HEK293 (cell line): ENCODE measurements at regions not wholly inside any gene's neighbourhood (a gene's known extent, or its start where the extent isn't known, plus 50 kb on each side); places are given as distances from the start of the nearest gene placed in this dataset.

Experiments
- PRDM10 ChIP-seq: fragments of 450-650 bp; formaldehyde crosslinking; IDR thresholded peaks from 2 replicates; pipeline ENCODE4 v1.5.1; 2016; ENCODE audit warnings: missing biosample characterization, missing genetic modification characterization
- SP3 ChIP-seq: fragments of 450-650 bp; formaldehyde crosslinking; IDR thresholded peaks from 2 replicates; pipeline ENCODE4 v1.5.1; 2016; ENCODE audit warnings: missing biosample characterization, missing genetic modification characterization
- ZFP37 ChIP-seq: fragments of 450-650 bp; formaldehyde crosslinking; IDR thresholded peaks from 2 replicates; pipeline ENCODE4 v1.5.1; 2016; ENCODE audit warnings: missing biosample characterization, missing genetic modification characterization
- TF ChIP-seq, protein P1 (sequence below): fragments of 450-650 bp; formaldehyde crosslinking; IDR thresholded peaks from 2 replicates; pipeline ENCODE4 v1.5.1; 2016; ENCODE audit warnings: missing biosample characterization, missing genetic modification characterization
- TF ChIP-seq, protein P2 (sequence below): fragments of 450-650 bp; formaldehyde crosslinking; IDR thresholded peaks from 2 replicates; pipeline ENCODE4 v1.5.1; 2016; ENCODE audit warnings: missing biosample characterization, missing genetic modification characterization

DNA sequence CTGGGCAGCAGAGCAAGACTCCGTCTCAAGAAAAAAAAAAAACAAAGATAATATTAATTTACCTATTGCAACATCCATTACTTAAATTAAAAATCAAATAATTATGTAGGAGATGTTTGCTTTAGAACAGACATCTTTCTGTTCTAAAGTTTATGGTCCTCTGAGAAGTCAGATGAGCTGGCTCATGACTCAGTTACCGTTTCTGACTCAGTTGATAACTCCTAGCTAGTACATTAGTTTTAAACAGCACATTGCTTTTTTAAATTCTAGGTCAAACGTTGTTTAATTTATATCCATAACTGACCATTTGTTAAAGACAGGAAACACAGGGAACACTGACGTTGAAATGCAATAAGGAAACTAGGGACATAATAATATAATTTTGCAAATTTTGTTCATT is 162.7 kb downstream of the ETV1 start:
- TF ChIP-seq PRDM10, result no peak
- TF ChIP-seq, protein P1, sequence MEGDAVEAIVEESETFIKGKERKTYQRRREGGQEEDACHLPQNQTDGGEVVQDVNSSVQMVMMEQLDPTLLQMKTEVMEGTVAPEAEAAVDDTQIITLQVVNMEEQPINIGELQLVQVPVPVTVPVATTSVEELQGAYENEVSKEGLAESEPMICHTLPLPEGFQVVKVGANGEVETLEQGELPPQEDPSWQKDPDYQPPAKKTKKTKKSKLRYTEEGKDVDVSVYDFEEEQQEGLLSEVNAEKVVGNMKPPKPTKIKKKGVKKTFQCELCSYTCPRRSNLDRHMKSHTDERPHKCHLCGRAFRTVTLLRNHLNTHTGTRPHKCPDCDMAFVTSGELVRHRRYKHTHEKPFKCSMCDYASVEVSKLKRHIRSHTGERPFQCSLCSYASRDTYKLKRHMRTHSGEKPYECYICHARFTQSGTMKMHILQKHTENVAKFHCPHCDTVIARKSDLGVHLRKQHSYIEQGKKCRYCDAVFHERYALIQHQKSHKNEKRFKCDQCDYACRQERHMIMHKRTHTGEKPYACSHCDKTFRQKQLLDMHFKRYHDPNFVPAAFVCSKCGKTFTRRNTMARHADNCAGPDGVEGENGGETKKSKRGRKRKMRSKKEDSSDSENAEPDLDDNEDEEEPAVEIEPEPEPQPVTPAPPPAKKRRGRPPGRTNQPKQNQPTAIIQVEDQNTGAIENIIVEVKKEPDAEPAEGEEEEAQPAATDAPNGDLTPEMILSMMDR (tag by site-specific recombination), result no peak
- no peak for TF ChIP-seq ZFP37 (tag by site-specific recombination)
- TF ChIP-seq SP3, result no peak
- TF ChIP-seq, protein P2, sequence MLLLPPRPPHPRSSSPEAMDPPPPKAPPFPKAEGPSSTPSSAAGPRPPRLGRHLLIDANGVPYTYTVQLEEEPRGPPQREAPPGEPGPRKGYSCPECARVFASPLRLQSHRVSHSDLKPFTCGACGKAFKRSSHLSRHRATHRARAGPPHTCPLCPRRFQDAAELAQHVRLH (tag by site-specific recombination), result no peak
